OCI-LY3 (cell line): ENCODE measurements at regions not wholly inside any gene's neighbourhood (a gene's known extent, or its start where the extent isn't known, plus 50 kb on each side); places are given as distances from the start of the nearest gene placed in this dataset.

Source experiments
- H2AFZ ChIP-seq: fragments of 200-600, 300-600 bp; shearing (Covaris generic); 2 replicates; pipeline ENCODE4 v1.6.0; 2014; ENCODE audit warnings: antibody characterized with exemption, low read depth, low read length
- H3K27ac ChIP-seq: fragments of 200-600, 300-600 bp; sonication (generic); 2 replicates; pipeline ENCODE4 v1.5.1; 2014; ENCODE audit warnings: mild to moderate bottlenecking, low read length, moderate library complexity, mixed read lengths
- H3K27me3 ChIP-seq: fragments of 200-600, 300-600 bp; sonication (generic); 2 replicates; pipeline ENCODE4 v1.6.1; 2014; ENCODE audit warnings: low read depth, low read length, mixed read lengths
- H3K36me3 ChIP-seq: fragments of 200-600, 300-600 bp; sonication (generic); replicated peaks from 2 replicates; pipeline ENCODE3; 2014; ENCODE audit warnings: low read depth, low read length, mixed read lengths
- H3K4me1 ChIP-seq: fragments of 300-600, 200-600 bp; sonication (generic); 2 replicates; pipeline ENCODE4 v1.6.1; 2014; ENCODE audit warnings: low read length, mixed read lengths
- H3K4me2 ChIP-seq: fragments of 200-600, 300-600 bp; sonication (generic); 2 replicates; pipeline ENCODE4 v1.6.1; 2014; ENCODE audit warnings: low read length, mixed read lengths
- H3K4me3 ChIP-seq: fragments of 300-600, 200-600 bp; sonication (generic); 2 replicates; pipeline ENCODE4 v1.5.1; 2014; ENCODE audit warnings: antibody characterized with exemption, mild to moderate bottlenecking, low read length, moderate library complexity
- H3K79me2 ChIP-seq: fragments of 300-600, 200-600 bp; shearing (Covaris generic); 2 replicates; pipeline ENCODE4 v1.6.1; 2014; ENCODE audit warnings: mild to moderate bottlenecking, low read length, mixed read lengths
- H3K9ac ChIP-seq: fragments of 300-600, 200-600 bp; shearing (Covaris generic); 2 replicates; pipeline ENCODE4 v1.6.0; 2014; ENCODE audit warnings: mild to moderate bottlenecking, low read length, moderate library complexity
- H3K9me3 ChIP-seq: fragments of 200-600, 300-600 bp; shearing (Covaris generic); 2 replicates; pipeline ENCODE4 v1.6.1; 2014; ENCODE audit warnings: low read length, mixed read lengths; ENCODE audit not compliant: insufficient read depth
- H4K20me1 ChIP-seq: fragments of 200-600, 300-600 bp; sonication (generic); 2 replicates; pipeline ENCODE4 v1.6.1; 2016; ENCODE audit warnings: low read length, mixed read lengths; ENCODE audit not compliant: insufficient read depth
- EZH2phosphoT487 ChIP-seq: fragments of 200-600 bp; shearing (Covaris generic); IDR thresholded peaks from 2 replicates; pipeline ENCODE4 v1.6.1; 2018; ENCODE audit warnings: antibody characterized with exemption, mixed run types, low read depth
- TF ChIP-seq, protein P1 (sequence below): fragments of 200-600, 300-600 bp; sonication (generic); IDR thresholded peaks from 2 replicates; pipeline ENCODE4 v1.5.1; 2014; ENCODE audit warnings: antibody characterized with exemption, low read length, low read depth

DNA sequence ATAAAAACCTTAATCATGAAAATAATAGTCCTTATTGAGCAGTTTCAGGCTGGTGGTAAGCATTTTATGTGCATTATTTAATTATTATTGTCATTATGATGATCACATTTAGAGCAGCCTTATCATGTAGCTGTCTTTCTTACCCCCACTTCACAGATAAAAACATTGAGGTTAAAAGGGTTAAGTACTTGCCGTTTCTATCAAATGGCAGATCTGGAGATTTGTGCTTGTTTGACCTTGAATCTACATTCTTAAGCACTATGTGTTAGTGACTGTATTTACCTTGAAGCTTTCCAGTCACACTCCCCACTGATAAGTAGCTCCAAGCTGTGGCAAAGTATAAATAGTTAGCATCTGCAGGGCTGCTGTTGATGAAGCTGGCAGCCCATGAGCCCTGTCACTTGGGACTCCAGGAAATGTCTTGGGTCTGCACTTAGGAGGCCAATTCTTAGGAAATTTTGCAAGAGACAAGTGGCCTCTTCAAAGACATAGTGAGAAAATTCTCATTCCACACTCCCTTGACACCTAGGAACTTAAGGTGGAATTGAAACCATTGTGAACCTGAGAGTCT is 116.8 kb upstream of the AGR3 start:
- Histone ChIP-seq H3K4me1 (peaks cover 12% of the 10 kb centered on the region), H2AFZ (no peak overlapping the region), H3K27ac (no peak overlapping the region), H3K9me3 (no peaks in the 10 kb centered on the region), H3K79me2 (no peaks in the 10 kb centered on the region), H3K9ac (no peak overlapping the region), H4K20me1 (no peaks in the 10 kb centered on the region), H3K27me3 (no peaks in the 10 kb centered on the region), H3K36me3 (no peaks in the 10 kb centered on the region), H3K4me2 (no peak overlapping the region), H3K4me3 (no peak overlapping the region)
- TF ChIP-seq, protein P1, sequence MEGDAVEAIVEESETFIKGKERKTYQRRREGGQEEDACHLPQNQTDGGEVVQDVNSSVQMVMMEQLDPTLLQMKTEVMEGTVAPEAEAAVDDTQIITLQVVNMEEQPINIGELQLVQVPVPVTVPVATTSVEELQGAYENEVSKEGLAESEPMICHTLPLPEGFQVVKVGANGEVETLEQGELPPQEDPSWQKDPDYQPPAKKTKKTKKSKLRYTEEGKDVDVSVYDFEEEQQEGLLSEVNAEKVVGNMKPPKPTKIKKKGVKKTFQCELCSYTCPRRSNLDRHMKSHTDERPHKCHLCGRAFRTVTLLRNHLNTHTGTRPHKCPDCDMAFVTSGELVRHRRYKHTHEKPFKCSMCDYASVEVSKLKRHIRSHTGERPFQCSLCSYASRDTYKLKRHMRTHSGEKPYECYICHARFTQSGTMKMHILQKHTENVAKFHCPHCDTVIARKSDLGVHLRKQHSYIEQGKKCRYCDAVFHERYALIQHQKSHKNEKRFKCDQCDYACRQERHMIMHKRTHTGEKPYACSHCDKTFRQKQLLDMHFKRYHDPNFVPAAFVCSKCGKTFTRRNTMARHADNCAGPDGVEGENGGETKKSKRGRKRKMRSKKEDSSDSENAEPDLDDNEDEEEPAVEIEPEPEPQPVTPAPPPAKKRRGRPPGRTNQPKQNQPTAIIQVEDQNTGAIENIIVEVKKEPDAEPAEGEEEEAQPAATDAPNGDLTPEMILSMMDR = no peak

DNA sequence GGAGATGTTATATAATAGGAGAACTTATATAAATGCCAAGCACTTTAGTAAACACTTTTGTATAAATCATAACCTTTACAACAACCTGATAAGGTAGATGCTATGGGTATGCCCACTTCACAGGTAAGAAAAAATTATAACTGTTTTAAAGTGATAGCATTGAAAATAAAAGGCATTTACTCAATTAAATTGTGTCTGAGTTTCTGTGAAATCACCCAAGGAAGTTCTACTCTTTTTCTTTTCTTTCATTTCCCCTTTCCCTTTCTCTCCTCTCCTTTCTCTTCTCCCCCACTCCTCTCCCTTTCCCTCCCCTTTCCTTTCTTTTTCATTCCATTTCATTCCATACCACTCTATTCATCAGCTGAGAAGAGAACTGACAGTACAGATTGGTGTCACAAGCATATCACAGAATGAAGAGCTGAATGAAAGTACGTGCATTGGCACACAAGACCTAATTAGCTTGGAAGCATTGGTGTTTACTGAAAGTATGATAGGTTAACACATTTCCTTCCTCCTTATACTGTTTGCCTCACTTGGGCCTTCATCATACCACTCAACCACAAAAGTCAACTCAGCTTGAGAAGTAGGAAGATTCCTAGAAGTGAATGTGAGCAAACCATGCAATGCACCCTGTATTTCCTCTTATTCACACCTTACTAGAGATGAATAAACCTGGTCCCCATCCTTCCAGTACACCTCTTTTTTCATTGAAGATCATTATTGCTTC is 117.9 kb upstream of the AGR3 start:
- Histone ChIP-seq H3K27ac (no peak overlapping the region), H2AFZ (0 out of 2 replicates have a peak overlapping the region, but pooled peaks have one; percentile 18), H3K9me3 (no peaks in the 10 kb centered on the region), H3K4me1 (peaks cover 12% of the 10 kb centered on the region), H3K9ac (no peak overlapping the region), H3K36me3 (no peaks in the 10 kb centered on the region), H3K4me3 (no peak overlapping the region), H4K20me1 (no peaks in the 10 kb centered on the region), H3K79me2 (no peaks in the 10 kb centered on the region), H3K4me2 (peak overlapping the region; percentile 19; the same call in 1 of the 2 replicates), H3K27me3 (no peaks in the 10 kb centered on the region)
- TF ChIP-seq EZH2phosphoT487 = no peak
- TF ChIP-seq, protein P1 = no peak

DNA sequence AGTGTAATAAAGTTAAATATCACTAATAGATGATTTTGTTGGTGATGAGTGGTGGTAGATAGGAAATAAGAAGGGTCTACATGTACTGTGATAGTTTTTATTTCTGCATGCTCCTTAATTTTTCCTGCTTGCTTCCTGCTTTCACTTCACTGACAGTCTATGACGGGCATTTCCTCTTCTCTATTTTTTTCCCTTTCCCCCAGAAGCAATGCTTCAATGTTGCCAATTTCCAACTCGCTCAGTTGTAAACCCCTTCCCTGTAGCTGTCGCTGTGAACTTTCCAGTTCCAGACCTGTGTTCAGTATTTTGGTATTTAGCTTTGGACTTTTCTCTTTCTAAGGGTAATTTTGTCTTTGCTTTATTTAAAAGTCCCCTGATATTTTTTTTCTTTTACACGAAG is 123.5 kb upstream of the AGR3 start:
- H3K9ac ChIP-seq = no peak overlapping the region
- no peaks in the 10 kb centered on the region for H3K79me2 ChIP-seq
- no peaks in the 10 kb centered on the region for H3K36me3 ChIP-seq
- no peak for TF ChIP-seq EZH2phosphoT487
- TF ChIP-seq, protein P1 = no peak
- no peak overlapping the region for H3K4me2 ChIP-seq
- H2AFZ ChIP-seq = no peak overlapping the region
- no peak overlapping the region for H3K27ac ChIP-seq
- H3K9me3 ChIP-seq = no peaks in the 10 kb centered on the region
- H3K4me3 ChIP-seq = no peak overlapping the region
- H3K27me3 ChIP-seq = no peaks in the 10 kb centered on the region
- no peaks in the 10 kb centered on the region for H4K20me1 ChIP-seq
- peaks cover 26% of the 10 kb centered on the region for H3K4me1 ChIP-seq

DNA sequence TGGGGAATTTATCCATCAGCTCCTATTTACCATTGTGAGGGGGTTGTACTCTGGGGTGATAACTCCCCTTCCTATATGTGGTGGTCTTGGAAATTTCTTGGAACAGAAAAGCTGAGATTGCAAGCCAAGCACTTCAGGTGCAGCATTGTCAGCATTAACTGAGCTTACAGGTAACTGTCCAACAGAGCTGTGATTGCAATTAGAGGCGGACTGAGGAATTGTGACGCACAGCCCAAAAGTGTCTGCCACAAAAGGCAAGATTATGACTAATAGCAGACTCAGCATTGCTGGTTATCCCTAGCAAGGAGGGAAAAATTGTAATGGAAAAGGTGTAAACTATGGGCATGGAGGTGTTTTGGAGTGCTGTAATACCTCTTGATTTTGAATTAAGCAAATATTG is 126.1 kb upstream of the AGR3 start:
- no peak overlapping the region for H3K4me2 ChIP-seq
- no peaks in the 10 kb centered on the region for H3K27me3 ChIP-seq
- no peak for TF ChIP-seq EZH2phosphoT487
- TF ChIP-seq, protein P1 = no peak
- H3K9ac ChIP-seq = no peak overlapping the region
- H3K9me3 ChIP-seq = no peaks in the 10 kb centered on the region
- no peaks in the 10 kb centered on the region for H4K20me1 ChIP-seq
- H2AFZ ChIP-seq = no peak overlapping the region
- no peak overlapping the region for H3K27ac ChIP-seq
- H3K36me3 ChIP-seq = no peaks in the 10 kb centered on the region
- H3K79me2 ChIP-seq = no peaks in the 10 kb centered on the region
- no peak overlapping the region for H3K4me3 ChIP-seq
- peaks cover 36% of the 10 kb centered on the region for H3K4me1 ChIP-seq
